AG09309 (cell line): ENCODE measurements at regions not wholly inside any gene's neighbourhood (a gene's known extent, or its start where the extent isn't known, plus 50 kb on each side); places are given as distances from the start of the nearest gene placed in this dataset.

Source experiments
- DNase-seq: peaks from one replicate; pipeline ENCODE4 v3.0.0-alpha.2; 2010; ENCODE audit warnings: low read depth
- H3K4me3 ChIP-seq: 2 replicates; pipeline ENCODE4 v1.5.1; 2011; ENCODE audit warnings: mild to moderate bottlenecking, low read depth, low read length, moderate library complexity; ENCODE audit not compliant: control insufficient read depth
- TF ChIP-seq, protein P1 (sequence below): IDR thresholded peaks from 2 replicates; pipeline ENCODE4 v1.5.1; 2011; ENCODE audit warnings: mild to moderate bottlenecking, low read depth, low read length, inconsistent platforms; ENCODE audit not compliant: insufficient read depth, control insufficient read depth; ENCODE audit errors: missing control alignments

- no peak overlapping the region for H3K4me3 ChIP-seq
- TF ChIP-seq, protein P1, sequence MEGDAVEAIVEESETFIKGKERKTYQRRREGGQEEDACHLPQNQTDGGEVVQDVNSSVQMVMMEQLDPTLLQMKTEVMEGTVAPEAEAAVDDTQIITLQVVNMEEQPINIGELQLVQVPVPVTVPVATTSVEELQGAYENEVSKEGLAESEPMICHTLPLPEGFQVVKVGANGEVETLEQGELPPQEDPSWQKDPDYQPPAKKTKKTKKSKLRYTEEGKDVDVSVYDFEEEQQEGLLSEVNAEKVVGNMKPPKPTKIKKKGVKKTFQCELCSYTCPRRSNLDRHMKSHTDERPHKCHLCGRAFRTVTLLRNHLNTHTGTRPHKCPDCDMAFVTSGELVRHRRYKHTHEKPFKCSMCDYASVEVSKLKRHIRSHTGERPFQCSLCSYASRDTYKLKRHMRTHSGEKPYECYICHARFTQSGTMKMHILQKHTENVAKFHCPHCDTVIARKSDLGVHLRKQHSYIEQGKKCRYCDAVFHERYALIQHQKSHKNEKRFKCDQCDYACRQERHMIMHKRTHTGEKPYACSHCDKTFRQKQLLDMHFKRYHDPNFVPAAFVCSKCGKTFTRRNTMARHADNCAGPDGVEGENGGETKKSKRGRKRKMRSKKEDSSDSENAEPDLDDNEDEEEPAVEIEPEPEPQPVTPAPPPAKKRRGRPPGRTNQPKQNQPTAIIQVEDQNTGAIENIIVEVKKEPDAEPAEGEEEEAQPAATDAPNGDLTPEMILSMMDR, result no peak
- no peak for DNase-seq
Observed at GRCh38 chr18:41444943-41445342, 510.1 kb upstream of the PIK3C3 start.

DNA sequence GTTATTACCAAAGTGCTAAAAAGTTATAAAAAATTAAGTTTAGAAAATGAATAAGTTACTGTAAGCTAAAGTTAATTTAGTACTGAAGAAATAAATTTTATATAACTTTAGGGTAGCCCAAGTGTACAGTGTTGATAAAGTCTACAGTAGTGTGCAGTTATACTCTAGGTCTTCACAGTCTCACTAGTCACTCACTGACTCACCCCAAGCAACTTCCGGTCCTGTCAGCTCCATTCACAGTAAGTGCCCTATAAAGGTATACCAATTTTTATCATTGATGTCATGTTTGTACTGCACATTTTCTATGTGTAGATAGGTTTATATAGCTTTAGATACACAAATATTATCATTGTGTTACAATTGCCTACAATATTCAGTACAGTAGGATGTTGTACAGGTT, 518.3 kb upstream of the PIK3C3 start:
- TF ChIP-seq, protein P1, result no peak
- no peak for DNase-seq
- H3K4me3 ChIP-seq, result no peak overlapping the region

GRCh38 chr18:41418598-41418997, 536.4 kb upstream of the PIK3C3 start:
- DNase-seq, result no peak
- H3K4me3 ChIP-seq, result no peak overlapping the region
- TF ChIP-seq, protein P1, result no peak

GRCh38 chr18:41416044-41416443, 539.0 kb upstream of the PIK3C3 start:
- TF ChIP-seq, protein P1, result no peak
- H3K4me3 ChIP-seq, result no peak overlapping the region
- no peak for DNase-seq

GRCh38 chr18:41410006-41410405, 545.0 kb upstream of the PIK3C3 start:
- DNase-seq, result no peak
- TF ChIP-seq, protein P1, result no peak
- no peak overlapping the region for H3K4me3 ChIP-seq

GRCh38 chr18:41406834-41407233, 548.2 kb upstream of the PIK3C3 start:
- TF ChIP-seq, protein P1, result no peak
- DNase-seq, result no peak
- no peak overlapping the region for H3K4me3 ChIP-seq

- no peak for DNase-seq
- no peak overlapping the region for H3K4me3 ChIP-seq
- TF ChIP-seq, protein P1, result no peak
Observed at GRCh38 chr18:41396861-41397260, 558.2 kb upstream of the PIK3C3 start.
